ENCODE measurements at regions not wholly inside any gene's neighbourhood (a gene's known extent, or its start where the extent isn't known, plus 50 kb on each side); places are given as distances from the start of the nearest gene placed in this dataset.

DNA sequence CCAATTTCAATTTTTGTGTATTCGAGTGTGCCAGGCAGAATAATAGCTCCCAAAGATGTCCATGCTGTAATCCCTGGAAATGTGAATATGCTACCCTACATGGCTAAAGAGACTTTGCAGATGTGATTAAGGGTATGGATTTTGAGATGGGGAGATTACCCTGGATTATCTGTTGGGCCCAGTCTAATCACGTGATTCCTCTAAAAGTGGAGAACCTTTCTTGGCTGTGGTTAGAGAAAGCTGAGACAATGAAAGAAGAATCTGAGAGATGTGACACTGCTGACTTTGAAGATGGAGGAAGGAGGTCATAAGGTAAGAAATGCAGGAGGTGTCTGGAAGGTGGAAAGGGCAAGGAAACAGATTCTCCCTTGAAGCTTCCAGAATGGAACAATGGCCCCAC lies 503.5 kb upstream of the PITX2 start:
- in situ Hi-C loops (cut with MboI), result no loop called here
- no peaks in the 10 kb centered on the region for H3K4me1 ChIP-seq (replicated peaks in 1 of 2; ENCODE audit: control insufficient read depth in 2 of 2, insufficient read depth in 2 of 2, low read length in 2 of 2)
- no peaks in the 10 kb centered on the region for H3K27me3 ChIP-seq (ENCODE audit: control insufficient read depth in 2 of 2, insufficient read depth in 2 of 2, low read length in 2 of 2)
- H3K4me2 ChIP-seq (ENCODE audit: insufficient read depth, low read length), result no peak overlapping the region
- intact Hi-C loops (cut with micrococcal nuclease), result no loop called here
- no peaks in the 10 kb centered on the region for H3K79me2 ChIP-seq (ENCODE audit: control insufficient read depth, insufficient read depth, low read length)
- no peaks in the 10 kb centered on the region for H3K9me3 ChIP-seq (replicated peaks; ENCODE audit: control insufficient read depth, insufficient read depth, low read depth, low read length)
- no peak for ATAC-seq
- POLR2A ChIA-PET, result interaction anchor here (0.6 kb wide), 1 partner anchor 183 kb away, joined by 4 read pairs; no protein-coding TSS in a partner anchor
- no peaks in the 10 kb centered on the region for H4K20me1 ChIP-seq (replicated peaks; ENCODE audit: control insufficient read depth, insufficient read depth, low read length)
- 6% methylated on average over 2 of the region's 2 CpGs for WGBS (ENCODE audit: insufficient coverage, low coverage, missing lambda C conversion rate)
- no peak overlapping the region for H2AFZ ChIP-seq (ENCODE audit: low read depth, low read length)
- CTCF ChIA-PET (ENCODE audit: low intra/inter-chr PET ratio), result no interaction called here
- no peak overlapping the region for H3K9ac ChIP-seq (ENCODE audit: insufficient read depth in 1 of 2, low read depth in 2 of 2, low read length in 2 of 2)
- H3K9me1 ChIP-seq (ENCODE audit: control insufficient read depth, insufficient read depth, low read length), result no peaks in the 10 kb centered on the region
- no peak for FAIRE-seq
- no peak overlapping the region for H3K27ac ChIP-seq (ENCODE audit: extremely low read depth, low read depth, low read length)
- BruUV-seq (replicated peaks), result no TSS peak
- TF ChIP-seq PHB2 (IDR thresholded peaks at IDR 0.05; ENCODE audit: low read depth) (no peak), ETV5 (CRISPR knock-in tag; IDR thresholded peaks at IDR 0.05; ENCODE audit: low read depth) (no peak), ZNF449 (CRISPR knock-in tag; IDR thresholded peaks at IDR 0.05) (no peak), MNT (conservative IDR thresholded peaks at IDR 0.05) (no peak), SMARCA5 (IDR thresholded peaks at IDR 0.05) (no peak), FOXM1 (IDR thresholded peaks at IDR 0.05; ENCODE audit: low read depth) (no peak), FOXM1 (CRISPR knock-in tag; IDR thresholded peaks at IDR 0.05; ENCODE audit: low read depth) (no peak)
- TF ChIP-seq, protein P1, sequence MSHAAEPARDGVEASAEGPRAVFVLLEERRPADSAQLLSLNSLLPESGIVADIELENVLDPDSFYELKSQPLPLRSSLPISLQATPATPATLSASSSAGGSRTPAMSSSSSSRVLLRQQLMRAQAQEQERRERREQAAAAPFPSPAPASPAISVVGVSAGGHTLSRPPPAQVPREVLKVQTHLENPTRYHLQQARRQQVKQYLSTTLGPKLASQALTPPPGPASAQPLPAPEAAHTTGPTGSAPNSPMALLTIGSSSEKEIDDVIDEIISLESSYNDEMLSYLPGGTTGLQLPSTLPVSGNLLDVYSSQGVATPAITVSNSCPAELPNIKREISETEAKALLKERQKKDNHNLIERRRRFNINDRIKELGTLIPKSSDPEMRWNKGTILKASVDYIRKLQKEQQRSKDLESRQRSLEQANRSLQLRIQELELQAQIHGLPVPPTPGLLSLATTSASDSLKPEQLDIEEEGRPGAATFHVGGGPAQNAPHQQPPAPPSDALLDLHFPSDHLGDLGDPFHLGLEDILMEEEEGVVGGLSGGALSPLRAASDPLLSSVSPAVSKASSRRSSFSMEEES (CRISPR knock-in tag; IDR thresholded peaks at IDR 0.05), result peak; percentile 84
- TF ChIP-seq, protein P2, sequence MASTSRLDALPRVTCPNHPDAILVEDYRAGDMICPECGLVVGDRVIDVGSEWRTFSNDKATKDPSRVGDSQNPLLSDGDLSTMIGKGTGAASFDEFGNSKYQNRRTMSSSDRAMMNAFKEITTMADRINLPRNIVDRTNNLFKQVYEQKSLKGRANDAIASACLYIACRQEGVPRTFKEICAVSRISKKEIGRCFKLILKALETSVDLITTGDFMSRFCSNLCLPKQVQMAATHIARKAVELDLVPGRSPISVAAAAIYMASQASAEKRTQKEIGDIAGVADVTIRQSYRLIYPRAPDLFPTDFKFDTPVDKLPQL (IDR thresholded peaks at IDR 0.05; ENCODE audit: extremely low read depth, insufficient read length), result no peak
- no peak for DNase-seq (ENCODE audit: extremely low read depth in 1 of 4, low spot score in 3 of 4)
- H3K36me3 ChIP-seq (ENCODE audit: control insufficient read depth, insufficient read depth, low read length), result no peaks in the 10 kb centered on the region
- no peak overlapping the region for H3K4me3 ChIP-seq
